Epithelial cell of proximal tubule (primary cell): ENCODE measurements at regions not wholly inside any gene's neighbourhood (a gene's known extent, or its start where the extent isn't known, plus 50 kb on each side); places are given as distances from the start of the nearest gene placed in this dataset.
"Not testable (repeated sequence)": the region's sequence is repeated elsewhere in the genome, so short reads cannot be mapped to it uniquely, and the experiment has no call there.

Experiments used
- DNase-seq: peaks from one replicate; pipeline ENCODE4 v3.0.0-alpha.2; 2011; ENCODE audit warnings: low read depth
- H3K4me3 ChIP-seq: 2 replicates; pipeline ENCODE4 v1.5.1; 2011; ENCODE audit warnings: low read depth, mild to moderate bottlenecking, low read length
- TF ChIP-seq, protein P1 (sequence below): conservative IDR thresholded peaks from 2 replicates; pipeline ENCODE4 v1.5.1; 2012; ENCODE audit warnings: low read depth, mild to moderate bottlenecking, low read length

DNA sequence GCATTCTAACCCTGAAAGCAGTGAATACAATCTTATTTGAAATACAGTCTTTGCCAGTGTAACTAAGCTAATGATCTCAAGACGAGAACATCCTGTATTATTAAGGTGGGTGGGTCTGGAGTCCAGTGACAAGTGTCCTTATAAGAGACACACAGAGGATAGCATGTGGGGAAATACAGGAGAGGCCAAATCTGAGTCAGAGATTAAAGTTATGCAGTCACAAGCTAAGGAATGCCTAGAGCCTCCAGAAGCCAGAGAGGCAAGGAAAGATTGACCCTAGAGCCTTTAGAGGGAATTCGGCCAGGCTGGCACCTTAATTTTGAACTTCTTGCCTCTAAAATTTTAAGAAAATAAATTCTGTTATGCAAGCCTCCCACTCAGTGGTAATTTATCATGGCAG lies 87.5 kb upstream of the HGF start:
- DNase-seq: no peak
- TF ChIP-seq, protein P1, sequence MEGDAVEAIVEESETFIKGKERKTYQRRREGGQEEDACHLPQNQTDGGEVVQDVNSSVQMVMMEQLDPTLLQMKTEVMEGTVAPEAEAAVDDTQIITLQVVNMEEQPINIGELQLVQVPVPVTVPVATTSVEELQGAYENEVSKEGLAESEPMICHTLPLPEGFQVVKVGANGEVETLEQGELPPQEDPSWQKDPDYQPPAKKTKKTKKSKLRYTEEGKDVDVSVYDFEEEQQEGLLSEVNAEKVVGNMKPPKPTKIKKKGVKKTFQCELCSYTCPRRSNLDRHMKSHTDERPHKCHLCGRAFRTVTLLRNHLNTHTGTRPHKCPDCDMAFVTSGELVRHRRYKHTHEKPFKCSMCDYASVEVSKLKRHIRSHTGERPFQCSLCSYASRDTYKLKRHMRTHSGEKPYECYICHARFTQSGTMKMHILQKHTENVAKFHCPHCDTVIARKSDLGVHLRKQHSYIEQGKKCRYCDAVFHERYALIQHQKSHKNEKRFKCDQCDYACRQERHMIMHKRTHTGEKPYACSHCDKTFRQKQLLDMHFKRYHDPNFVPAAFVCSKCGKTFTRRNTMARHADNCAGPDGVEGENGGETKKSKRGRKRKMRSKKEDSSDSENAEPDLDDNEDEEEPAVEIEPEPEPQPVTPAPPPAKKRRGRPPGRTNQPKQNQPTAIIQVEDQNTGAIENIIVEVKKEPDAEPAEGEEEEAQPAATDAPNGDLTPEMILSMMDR: no peak
- H3K4me3 ChIP-seq: no peak overlapping the region

DNA sequence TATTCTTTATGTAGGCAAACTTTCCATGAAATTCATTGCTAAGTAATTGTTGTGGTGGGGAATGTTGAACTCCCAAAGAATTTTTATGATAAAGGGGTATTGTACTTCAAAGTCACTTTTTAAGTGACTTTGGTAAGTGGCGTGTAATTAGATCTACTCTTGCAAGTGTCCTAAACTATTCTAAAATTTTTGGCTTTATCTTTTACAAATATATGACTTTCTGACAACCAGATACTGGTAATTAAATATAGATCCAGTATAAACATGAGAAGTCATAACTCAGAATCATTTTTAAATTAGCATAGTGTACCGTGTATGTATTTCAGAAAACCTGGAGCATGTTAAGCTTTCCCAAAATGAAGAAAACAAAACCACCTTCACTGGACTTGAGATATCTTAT lies 84.7 kb upstream of the HGF start:
- DNase-seq: no peak
- TF ChIP-seq, protein P1: no peak

DNA sequence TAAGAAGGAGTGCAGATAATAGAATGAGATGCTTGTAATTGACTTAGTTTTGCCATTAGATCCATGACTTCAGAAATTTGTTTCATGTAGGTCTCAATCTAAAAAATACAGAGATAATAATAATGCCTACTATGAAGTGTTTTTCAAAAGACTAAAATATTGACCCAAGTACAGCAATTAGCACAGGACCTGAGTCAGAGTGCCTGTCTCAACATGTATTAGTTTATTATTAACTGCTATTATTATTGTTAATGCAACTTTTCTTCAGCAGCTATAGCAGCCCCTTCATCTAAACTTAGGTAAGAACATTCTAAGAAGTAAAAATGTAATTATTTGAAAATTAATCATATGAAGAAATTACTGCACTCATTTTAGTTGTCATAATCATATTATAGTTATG lies 82.9 kb upstream of the HGF start:
- H3K4me3 ChIP-seq: no peak overlapping the region
- DNase-seq: no peak
- TF ChIP-seq, protein P1: no peak

More for the DNA sequence above, 84.7 kb upstream of the HGF start:
- H3K4me3 ChIP-seq: no peak overlapping the region

DNA sequence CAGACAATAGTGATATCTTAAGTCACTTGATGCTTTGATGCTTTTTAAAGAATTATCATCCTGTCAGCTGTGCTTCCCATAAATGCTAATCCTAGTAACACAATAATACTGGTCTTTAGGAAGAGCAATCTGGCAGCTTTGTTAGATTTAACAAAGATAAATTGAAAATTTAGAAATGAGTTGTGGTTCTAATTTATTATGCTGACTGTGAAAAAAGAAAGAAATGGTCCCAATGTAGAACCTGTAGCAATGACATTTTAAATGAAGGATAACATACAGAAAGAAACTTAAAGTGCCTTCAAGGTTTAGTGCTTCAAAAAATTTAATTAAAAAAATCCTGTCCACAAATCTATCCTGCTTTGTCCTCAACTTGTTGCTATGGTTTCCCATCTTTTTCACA lies 81.6 kb upstream of the HGF start:
- TF ChIP-seq, protein P1: no peak
- no peak for DNase-seq
- no peak overlapping the region for H3K4me3 ChIP-seq

DNA sequence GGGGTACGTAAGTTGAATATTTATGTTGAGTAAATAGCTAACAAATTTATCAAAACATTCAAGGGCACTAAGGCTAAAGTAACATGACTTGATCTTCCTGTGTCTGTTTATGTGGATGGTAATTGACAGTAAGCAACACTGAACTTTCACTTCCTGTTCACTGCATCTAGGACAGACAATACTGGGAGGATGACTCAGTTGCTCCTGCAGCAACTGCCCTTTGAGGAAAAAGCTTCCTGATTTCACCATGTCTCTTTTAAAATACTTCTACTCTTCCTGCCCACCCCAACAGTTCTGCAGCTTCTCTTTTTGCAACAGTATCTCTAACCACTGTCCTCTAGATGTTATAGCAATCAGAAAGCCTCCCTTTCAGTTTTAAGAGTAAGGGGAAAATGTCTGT lies 76.6 kb upstream of the HGF start:
- DNase-seq: peak; percentile 27
- TF ChIP-seq, protein P1: no peak
- H3K4me3 ChIP-seq: no peak overlapping the region

DNA sequence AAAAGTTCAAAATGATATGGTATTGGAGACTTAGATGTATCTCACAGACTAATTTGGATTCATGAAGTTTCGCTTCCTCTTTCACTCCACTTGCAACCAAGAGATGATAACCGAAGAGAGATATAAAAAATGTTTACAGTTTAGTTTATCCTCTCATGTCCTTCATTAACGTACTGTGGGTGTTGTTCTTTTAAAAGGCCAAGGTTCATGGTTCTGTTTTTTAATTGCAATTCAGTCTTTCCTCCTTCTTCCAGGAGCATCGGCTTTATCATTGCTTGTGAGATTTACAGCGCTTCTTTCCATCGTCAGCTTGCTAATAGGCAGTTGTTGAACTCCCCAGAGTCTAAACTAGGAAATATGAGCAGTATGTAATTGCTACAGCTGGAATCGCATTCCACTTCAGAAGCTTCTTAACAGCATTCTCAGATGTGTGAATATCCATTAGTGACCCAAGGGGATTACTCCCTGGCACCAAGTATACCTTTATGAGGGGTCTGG lies 75.9 kb upstream of the HGF start:
- no peak for DNase-seq
- H3K4me3 ChIP-seq: no peak overlapping the region
- TF ChIP-seq, protein P1: no peak

DNA sequence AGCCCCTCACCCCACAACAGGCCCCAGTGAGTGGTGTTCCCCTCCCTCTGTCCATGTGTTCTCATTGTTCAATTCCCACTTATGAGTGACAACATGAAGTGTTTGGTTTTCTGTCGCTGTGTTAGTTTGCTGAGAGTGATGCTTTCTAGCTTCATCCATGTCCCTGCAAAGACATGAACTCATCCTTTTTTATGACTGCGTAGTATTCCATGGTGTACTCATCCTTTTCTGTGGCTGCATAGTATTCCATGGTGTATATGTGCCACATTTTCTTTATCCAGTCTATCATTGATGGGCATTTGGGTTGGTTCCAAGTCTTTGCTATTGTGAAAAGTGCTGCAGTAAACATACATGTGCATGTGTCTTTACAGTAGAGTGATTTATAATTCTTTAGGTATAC lies 73.8 kb upstream of the HGF start:
- not testable (repeated sequence) for H3K4me3 ChIP-seq

More for the DNA sequence above, 73.8 kb upstream of the HGF start:
- not testable (repeated sequence) for DNase-seq
